K562 (cell line): ENCODE measurements at regions not wholly inside any gene's neighbourhood (a gene's known extent, or its start where the extent isn't known, plus 50 kb on each side); places are given as distances from the start of the nearest gene placed in this dataset.

Experiments
- COPS2 ChIP-seq: fragments of 450-650 bp; conservative IDR thresholded peaks from 2 replicates; pipeline ENCODE4 v1.6.1; 2016; ENCODE audit warnings: mild to moderate bottlenecking, moderate library complexity
- FOXK1 ChIP-seq: sonication (generic); formaldehyde crosslinking; IDR thresholded peaks from 2 replicates; pipeline ENCODE4 v1.8.0; 2022; ENCODE audit warnings: missing genetic modification reagents, mild to moderate bottlenecking, borderline replicate concordance
- TCF3 ChIP-seq: sonication (generic); formaldehyde crosslinking; IDR thresholded peaks from 2 replicates; pipeline ENCODE4 v1.4.0; 2020; ENCODE audit warnings: mild to moderate bottlenecking, missing genetic modification reagents
- ZBTB17 ChIP-seq: fragments of 450-650 bp; formaldehyde crosslinking; IDR thresholded peaks from 2 replicates; pipeline ENCODE4 v1.4.0; 2020; ENCODE audit warnings: mild to moderate bottlenecking
- ZC3H8 ChIP-seq: fragments of 450-650 bp; IDR thresholded peaks from 2 replicates; pipeline ENCODE4 v1.6.1; 2017
- TF ChIP-seq, protein P1 (sequence below): fragments of 450-650 bp; IDR thresholded peaks from 2 replicates; pipeline ENCODE4 v1.6.1; 2016; ENCODE audit warnings: mild to moderate bottlenecking, moderate library complexity
- TF ChIP-seq, protein P2 (sequence below): fragments of 450-650 bp; IDR thresholded peaks from 2 replicates; pipeline ENCODE4 v1.6.1; 2016; ENCODE audit warnings: missing biosample characterization, missing genetic modification characterization

DNA sequence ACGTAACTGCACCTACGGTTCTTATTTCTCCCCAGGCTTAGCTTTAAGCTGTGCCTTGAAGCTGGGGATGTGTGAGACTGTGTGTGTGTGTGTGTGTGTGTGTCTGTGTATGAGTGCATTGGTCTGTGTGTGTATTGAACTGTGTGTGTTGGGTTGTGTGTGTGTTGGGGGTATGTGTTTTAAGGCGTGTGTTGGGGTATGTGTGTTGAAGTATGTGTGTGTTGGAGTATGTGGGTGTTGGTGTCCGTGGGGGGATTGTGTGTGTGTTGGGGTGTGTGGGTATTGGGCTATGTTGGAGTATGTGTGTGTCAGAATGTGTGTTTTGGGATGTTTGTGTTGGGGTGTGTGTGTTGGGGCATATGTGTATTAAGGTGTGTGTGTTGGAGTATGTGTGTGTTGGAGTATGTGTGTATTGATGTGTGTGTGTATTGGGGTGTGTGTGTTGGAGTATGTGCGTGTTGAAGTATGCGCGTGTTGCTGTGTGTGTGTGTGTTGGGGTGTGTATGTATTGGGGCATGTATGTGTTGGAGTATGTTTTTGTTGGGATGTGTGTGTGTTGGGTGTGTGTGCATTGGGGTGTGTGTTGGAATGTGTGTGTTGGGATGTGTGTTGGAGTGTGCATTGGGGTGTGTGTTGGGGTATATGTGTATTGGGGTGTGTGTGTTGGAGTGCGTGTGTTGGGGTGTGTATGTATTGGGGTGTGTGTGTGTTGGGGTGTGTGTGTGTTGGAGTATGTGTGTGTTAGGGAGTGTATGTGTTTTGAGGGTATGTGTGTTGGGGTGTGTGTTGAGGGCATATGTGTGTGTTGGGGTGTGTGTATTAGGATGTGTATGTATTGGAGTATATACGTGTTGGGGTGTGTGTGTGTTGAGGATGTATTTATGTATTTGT lies 76.4 kb downstream of the LSM3 start (continued):
- TF ChIP-seq, protein P1, sequence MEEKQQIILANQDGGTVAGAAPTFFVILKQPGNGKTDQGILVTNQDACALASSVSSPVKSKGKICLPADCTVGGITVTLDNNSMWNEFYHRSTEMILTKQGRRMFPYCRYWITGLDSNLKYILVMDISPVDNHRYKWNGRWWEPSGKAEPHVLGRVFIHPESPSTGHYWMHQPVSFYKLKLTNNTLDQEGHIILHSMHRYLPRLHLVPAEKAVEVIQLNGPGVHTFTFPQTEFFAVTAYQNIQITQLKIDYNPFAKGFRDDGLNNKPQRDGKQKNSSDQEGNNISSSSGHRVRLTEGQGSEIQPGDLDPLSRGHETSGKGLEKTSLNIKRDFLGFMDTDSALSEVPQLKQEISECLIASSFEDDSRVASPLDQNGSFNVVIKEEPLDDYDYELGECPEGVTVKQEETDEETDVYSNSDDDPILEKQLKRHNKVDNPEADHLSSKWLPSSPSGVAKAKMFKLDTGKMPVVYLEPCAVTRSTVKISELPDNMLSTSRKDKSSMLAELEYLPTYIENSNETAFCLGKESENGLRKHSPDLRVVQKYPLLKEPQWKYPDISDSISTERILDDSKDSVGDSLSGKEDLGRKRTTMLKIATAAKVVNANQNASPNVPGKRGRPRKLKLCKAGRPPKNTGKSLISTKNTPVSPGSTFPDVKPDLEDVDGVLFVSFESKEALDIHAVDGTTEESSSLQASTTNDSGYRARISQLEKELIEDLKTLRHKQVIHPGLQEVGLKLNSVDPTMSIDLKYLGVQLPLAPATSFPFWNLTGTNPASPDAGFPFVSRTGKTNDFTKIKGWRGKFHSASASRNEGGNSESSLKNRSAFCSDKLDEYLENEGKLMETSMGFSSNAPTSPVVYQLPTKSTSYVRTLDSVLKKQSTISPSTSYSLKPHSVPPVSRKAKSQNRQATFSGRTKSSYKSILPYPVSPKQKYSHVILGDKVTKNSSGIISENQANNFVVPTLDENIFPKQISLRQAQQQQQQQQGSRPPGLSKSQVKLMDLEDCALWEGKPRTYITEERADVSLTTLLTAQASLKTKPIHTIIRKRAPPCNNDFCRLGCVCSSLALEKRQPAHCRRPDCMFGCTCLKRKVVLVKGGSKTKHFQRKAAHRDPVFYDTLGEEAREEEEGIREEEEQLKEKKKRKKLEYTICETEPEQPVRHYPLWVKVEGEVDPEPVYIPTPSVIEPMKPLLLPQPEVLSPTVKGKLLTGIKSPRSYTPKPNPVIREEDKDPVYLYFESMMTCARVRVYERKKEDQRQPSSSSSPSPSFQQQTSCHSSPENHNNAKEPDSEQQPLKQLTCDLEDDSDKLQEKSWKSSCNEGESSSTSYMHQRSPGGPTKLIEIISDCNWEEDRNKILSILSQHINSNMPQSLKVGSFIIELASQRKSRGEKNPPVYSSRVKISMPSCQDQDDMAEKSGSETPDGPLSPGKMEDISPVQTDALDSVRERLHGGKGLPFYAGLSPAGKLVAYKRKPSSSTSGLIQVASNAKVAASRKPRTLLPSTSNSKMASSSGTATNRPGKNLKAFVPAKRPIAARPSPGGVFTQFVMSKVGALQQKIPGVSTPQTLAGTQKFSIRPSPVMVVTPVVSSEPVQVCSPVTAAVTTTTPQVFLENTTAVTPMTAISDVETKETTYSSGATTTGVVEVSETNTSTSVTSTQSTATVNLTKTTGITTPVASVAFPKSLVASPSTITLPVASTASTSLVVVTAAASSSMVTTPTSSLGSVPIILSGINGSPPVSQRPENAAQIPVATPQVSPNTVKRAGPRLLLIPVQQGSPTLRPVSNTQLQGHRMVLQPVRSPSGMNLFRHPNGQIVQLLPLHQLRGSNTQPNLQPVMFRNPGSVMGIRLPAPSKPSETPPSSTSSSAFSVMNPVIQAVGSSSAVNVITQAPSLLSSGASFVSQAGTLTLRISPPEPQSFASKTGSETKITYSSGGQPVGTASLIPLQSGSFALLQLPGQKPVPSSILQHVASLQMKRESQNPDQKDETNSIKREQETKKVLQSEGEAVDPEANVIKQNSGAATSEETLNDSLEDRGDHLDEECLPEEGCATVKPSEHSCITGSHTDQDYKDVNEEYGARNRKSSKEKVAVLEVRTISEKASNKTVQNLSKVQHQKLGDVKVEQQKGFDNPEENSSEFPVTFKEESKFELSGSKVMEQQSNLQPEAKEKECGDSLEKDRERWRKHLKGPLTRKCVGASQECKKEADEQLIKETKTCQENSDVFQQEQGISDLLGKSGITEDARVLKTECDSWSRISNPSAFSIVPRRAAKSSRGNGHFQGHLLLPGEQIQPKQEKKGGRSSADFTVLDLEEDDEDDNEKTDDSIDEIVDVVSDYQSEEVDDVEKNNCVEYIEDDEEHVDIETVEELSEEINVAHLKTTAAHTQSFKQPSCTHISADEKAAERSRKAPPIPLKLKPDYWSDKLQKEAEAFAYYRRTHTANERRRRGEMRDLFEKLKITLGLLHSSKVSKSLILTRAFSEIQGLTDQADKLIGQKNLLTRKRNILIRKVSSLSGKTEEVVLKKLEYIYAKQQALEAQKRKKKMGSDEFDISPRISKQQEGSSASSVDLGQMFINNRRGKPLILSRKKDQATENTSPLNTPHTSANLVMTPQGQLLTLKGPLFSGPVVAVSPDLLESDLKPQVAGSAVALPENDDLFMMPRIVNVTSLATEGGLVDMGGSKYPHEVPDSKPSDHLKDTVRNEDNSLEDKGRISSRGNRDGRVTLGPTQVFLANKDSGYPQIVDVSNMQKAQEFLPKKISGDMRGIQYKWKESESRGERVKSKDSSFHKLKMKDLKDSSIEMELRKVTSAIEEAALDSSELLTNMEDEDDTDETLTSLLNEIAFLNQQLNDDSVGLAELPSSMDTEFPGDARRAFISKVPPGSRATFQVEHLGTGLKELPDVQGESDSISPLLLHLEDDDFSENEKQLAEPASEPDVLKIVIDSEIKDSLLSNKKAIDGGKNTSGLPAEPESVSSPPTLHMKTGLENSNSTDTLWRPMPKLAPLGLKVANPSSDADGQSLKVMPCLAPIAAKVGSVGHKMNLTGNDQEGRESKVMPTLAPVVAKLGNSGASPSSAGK = no peak; the same call in 1 of the 2 replicates
- no peak for TF ChIP-seq COPS2
- no peak for TF ChIP-seq FOXK1 (CRISPR knock-in tag)
- no peak for TF ChIP-seq TCF3 (CRISPR knock-in tag)
- TF ChIP-seq, protein P2, sequence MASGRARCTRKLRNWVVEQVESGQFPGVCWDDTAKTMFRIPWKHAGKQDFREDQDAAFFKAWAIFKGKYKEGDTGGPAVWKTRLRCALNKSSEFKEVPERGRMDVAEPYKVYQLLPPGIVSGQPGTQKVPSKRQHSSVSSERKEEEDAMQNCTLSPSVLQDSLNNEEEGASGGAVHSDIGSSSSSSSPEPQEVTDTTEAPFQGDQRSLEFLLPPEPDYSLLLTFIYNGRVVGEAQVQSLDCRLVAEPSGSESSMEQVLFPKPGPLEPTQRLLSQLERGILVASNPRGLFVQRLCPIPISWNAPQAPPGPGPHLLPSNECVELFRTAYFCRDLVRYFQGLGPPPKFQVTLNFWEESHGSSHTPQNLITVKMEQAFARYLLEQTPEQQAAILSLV (tag) = 0 out of 2 replicates have a peak, but pooled peaks have one; percentile 23
- TF ChIP-seq ZBTB17 = no peak
- TF ChIP-seq ZC3H8 = peak; percentile 29; the same call in 1 of the 2 replicates
